OCI-LY7 (cell line): ENCODE measurements at regions not wholly inside any gene's neighbourhood (a gene's known extent, or its start where the extent isn't known, plus 50 kb on each side); places are given as distances from the start of the nearest gene placed in this dataset.

Experiments
- BruUV-seq: library from RNA; stranded (reverse); fragments of 400-500 nt; replicated peaks from 2 replicates; lab custom pipeline; 2021; lab: Mats Ljungman, UMichigan
- CTCF ChIA-PET: fragments of 300-600 bp; sonication (Branson Sonifier 250); formaldehyde crosslinking; loops from one replicate; lab custom pipeline; 2022; ENCODE audit warnings: antibody characterized with exemption; ENCODE audit not compliant: unreplicated experiment; lab: Charles Lee
- POLR2A ChIA-PET: fragments of 300-600 bp; sonication (Branson Sonifier 250); formaldehyde crosslinking; loops from one replicate; lab custom pipeline; 2022; ENCODE audit warnings: antibody characterized with exemption; lab: Charles Lee
- DNase-seq: peaks from one replicate; pipeline ENCODE4 v3.0.0-alpha.2; 2015; ENCODE audit warnings: low spot score
- H2AFZ ChIP-seq: fragments of 200-600 bp; sonication (generic), shearing (Covaris generic); 2 replicates; pipeline ENCODE4 v1.6.1; 2014; ENCODE audit warnings: mild to moderate bottlenecking, antibody characterized with exemption, low read length, moderate library complexity
- H3K27ac ChIP-seq: fragments of 200-600 bp; sonication (generic); 2 replicates; pipeline ENCODE4 v1.5.1; 2014; ENCODE audit warnings: mixed run types, low read depth, mild to moderate bottlenecking, moderate library complexity, low read length, inconsistent platforms; ENCODE audit not compliant: poor library complexity, severe bottlenecking
- H3K36me3 ChIP-seq: fragments of 200-600 bp; sonication (generic); 2 replicates; pipeline ENCODE4 v1.6.1; 2014; ENCODE audit warnings: mild to moderate bottlenecking, antibody characterized with exemption, low read length, moderate library complexity, mixed read lengths; ENCODE audit not compliant: insufficient read depth
- H3K4me1 ChIP-seq: fragments of 200-600 bp; sonication (generic); 2 replicates; pipeline ENCODE4 v1.5.1; 2014; ENCODE audit warnings: mild to moderate bottlenecking, low read length; ENCODE audit not compliant: insufficient read depth, poor library complexity, severe bottlenecking
- H3K4me2 ChIP-seq: fragments of 200-600 bp; sonication (generic); 2 replicates; pipeline ENCODE4 v1.6.1; 2014; ENCODE audit warnings: mild to moderate bottlenecking, low read length
- H3K4me3 ChIP-seq: fragments of 200-600 bp; sonication (generic); 2 replicates; pipeline ENCODE4 v1.5.1; 2014; ENCODE audit warnings: mild to moderate bottlenecking, low read depth, low read length; ENCODE audit not compliant: poor library complexity, severe bottlenecking
- H3K79me2 ChIP-seq: fragments of 200-600 bp; sonication (generic); 2 replicates; pipeline ENCODE4 v1.6.1; 2016; ENCODE audit warnings: low read depth, mild to moderate bottlenecking, low read length, moderate library complexity, mixed read lengths; ENCODE audit not compliant: insufficient read depth
- H3K9me2 ChIP-seq: fragments of 200-600 bp; sonication (generic); 2 replicates; pipeline ENCODE4 v1.6.1; 2016; ENCODE audit warnings: mild to moderate bottlenecking, low read length, mixed read lengths; ENCODE audit not compliant: insufficient read depth
- H3K9me3 ChIP-seq: fragments of 200-600 bp; sonication (generic); 2 replicates; pipeline ENCODE4 v1.6.1; 2014; ENCODE audit warnings: mild to moderate bottlenecking, mixed run types, low read length, mixed read lengths
- H4K20me1 ChIP-seq: fragments of 200-600 bp; sonication (generic); 2 replicates; pipeline ENCODE4 v1.6.1; 2014; ENCODE audit warnings: mild to moderate bottlenecking, antibody characterized with exemption, low read length, moderate library complexity, mixed read lengths; ENCODE audit not compliant: insufficient read depth
- EZH2phosphoT487 ChIP-seq: fragments of 200-600 bp; sonication (generic); IDR thresholded peaks from 2 replicates; pipeline ENCODE4 v1.6.1; 2018; ENCODE audit warnings: low read depth, borderline replicate concordance, mild to moderate bottlenecking, mixed run types, antibody characterized with exemption, low read length, moderate library complexity, mixed read lengths
- intact Hi-C: fragments of 100-400 bp; cut with micrococcal nuclease; formaldehyde crosslinking; loops from one replicate; pipeline ENCODE4 v1.10.0; 2022; ENCODE audit not compliant: unreplicated experiment
- TF ChIP-seq, protein P1 (sequence below): fragments of 200-600 bp; sonication (generic); conservative IDR thresholded peaks from 2 replicates; pipeline ENCODE4 v1.5.1; 2014; ENCODE audit warnings: mild to moderate bottlenecking, antibody characterized with exemption, low read length, moderate library complexity, mixed read lengths

DNA sequence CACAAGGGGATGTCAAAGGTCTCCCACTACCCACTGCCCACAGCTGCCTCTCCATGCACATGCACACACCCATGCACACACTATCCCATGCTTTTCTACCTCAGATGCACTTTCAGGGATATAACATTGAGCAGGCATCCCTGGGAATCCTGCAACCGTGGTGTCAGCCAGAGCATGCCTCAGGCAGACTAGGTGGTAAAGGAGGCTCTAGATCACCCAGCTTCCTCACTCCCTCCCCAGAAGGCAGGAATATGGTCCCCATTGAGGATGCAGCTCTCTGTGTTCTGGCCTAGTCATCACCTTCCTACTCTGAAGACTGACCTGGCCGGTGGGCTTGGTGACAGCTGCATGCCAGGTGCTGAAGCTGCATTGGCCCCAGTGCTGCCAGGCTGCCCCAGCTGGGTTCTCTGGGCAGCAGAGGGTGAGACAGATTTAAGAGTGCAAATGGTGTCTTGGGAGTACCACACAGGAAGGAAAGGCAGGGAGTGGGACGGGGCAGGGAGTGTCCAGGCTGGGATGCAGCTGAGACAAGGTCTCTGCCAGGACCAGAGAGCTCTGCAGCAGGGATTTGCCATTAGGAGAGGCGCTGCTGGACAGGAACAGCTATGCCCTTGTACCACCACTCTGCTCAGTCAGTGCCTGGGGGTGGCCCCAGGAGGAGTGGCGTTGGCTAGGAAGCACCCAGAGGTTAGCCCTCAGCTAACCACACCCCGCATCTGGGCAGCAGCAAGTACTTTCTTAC lies 53.4 kb upstream of the GDF10 start:
- no peak for TF ChIP-seq EZH2phosphoT487
- TF ChIP-seq, protein P1, sequence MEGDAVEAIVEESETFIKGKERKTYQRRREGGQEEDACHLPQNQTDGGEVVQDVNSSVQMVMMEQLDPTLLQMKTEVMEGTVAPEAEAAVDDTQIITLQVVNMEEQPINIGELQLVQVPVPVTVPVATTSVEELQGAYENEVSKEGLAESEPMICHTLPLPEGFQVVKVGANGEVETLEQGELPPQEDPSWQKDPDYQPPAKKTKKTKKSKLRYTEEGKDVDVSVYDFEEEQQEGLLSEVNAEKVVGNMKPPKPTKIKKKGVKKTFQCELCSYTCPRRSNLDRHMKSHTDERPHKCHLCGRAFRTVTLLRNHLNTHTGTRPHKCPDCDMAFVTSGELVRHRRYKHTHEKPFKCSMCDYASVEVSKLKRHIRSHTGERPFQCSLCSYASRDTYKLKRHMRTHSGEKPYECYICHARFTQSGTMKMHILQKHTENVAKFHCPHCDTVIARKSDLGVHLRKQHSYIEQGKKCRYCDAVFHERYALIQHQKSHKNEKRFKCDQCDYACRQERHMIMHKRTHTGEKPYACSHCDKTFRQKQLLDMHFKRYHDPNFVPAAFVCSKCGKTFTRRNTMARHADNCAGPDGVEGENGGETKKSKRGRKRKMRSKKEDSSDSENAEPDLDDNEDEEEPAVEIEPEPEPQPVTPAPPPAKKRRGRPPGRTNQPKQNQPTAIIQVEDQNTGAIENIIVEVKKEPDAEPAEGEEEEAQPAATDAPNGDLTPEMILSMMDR, result no peak
- no peak overlapping the region for H3K4me2 ChIP-seq
- H3K4me1 ChIP-seq, result no peaks in the 10 kb centered on the region
- POLR2A ChIA-PET, result no interaction called here
- no peaks in the 10 kb centered on the region for H3K9me3 ChIP-seq
- H2AFZ ChIP-seq, result no peak overlapping the region
- CTCF ChIA-PET, result no interaction called here
- intact Hi-C loops, result no loop called here
- no peaks in the 10 kb centered on the region for H3K36me3 ChIP-seq
- H4K20me1 ChIP-seq, result no peaks in the 10 kb centered on the region
- H3K27ac ChIP-seq, result no peak overlapping the region
- no peak overlapping the region for H3K4me3 ChIP-seq
- no peak for DNase-seq
- no peaks in the 10 kb centered on the region for H3K9me2 ChIP-seq
- BruUV-seq, result no TSS peak
- no peaks in the 10 kb centered on the region for H3K79me2 ChIP-seq

DNA sequence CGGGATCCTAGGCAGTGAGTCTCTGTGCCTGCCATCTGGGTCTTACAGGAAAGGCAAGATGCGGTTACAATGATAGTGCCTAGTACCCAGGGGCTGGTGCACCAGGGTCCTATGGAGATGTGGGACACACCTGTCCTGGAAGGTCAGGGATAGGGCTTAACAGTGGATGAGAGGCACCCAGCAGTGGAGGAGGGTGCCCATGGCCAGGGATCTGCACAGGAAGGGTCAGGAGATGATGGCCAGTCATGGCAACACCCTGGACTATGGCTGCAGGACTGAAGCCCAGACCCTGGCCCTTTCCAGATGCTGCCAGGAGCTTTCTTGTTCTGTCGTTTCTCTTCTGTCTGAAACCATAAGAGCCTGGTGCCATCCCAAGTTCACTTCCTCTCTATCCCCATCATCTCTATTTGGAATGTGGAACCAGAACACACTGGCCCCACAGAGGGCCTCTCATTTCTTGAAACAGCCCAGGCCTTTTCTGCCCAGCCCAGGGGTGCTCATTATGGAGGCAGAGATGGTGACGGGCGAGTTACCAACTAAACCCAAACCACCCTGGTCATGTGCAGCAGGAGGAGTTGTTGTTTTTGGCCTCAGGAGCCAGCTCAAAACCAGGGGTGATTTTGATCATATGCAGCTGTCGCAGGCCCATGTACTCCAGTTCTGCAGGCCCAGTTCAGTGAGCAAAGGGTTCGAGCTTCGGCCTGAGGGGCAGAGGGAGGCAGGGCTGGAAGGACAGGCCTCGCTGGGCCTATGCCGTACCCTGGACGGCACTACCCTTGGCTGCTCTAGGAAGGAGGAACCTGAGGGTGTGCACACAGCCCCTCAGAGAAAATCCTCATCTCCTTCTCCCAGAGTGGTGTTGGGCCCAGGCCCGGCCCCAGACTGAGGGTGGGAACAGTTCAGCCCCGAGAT lies 52.6 kb upstream of the GDF10 start:
- Histone ChIP-seq H2AFZ (no peak overlapping the region), H3K4me3 (no peak overlapping the region), H3K4me2 (no peak overlapping the region), H3K36me3 (no peaks in the 10 kb centered on the region), H3K9me3 (no peaks in the 10 kb centered on the region), H3K27ac (no peak overlapping the region), H3K4me1 (no peaks in the 10 kb centered on the region), H3K79me2 (no peaks in the 10 kb centered on the region), H4K20me1 (no peaks in the 10 kb centered on the region), H3K9me2 (no peaks in the 10 kb centered on the region)
- intact Hi-C loops, result no loop called here
- CTCF ChIA-PET, result no interaction called here
- BruUV-seq, result no TSS peak
- TF ChIP-seq EZH2phosphoT487, result no peak
- TF ChIP-seq, protein P1, result no peak
- DNase-seq, result no peak
- POLR2A ChIA-PET, result no interaction called here
